Erythroblast (primary cell): ENCODE measurements at regions not wholly inside any gene's neighbourhood (a gene's known extent, or its start where the extent isn't known, plus 50 kb on each side); places are given as distances from the start of the nearest gene placed in this dataset.

Experiments
- GATA1 ChIP-seq: IDR thresholded peaks from 2 replicates; pipeline ENCODE4 v1.6.1; 2011; ENCODE audit warnings: low read depth, mild to moderate bottlenecking, control low read depth, low read length, moderate library complexity
- POLR2A ChIP-seq: IDR thresholded peaks from 2 replicates; pipeline ENCODE4 v1.6.1; 2011; ENCODE audit warnings: mild to moderate bottlenecking, low read length

GRCh38 chr20:60262967-60263603 is 304.9 kb downstream of the CDH26 start:
- TF ChIP-seq POLR2A (no peak), GATA1 (no peak)
